ENCODE measurements at regions not wholly inside any gene's neighbourhood (a gene's known extent, or its start where the extent isn't known, plus 50 kb on each side); places are given as distances from the start of the nearest gene placed in this dataset.
A peak's percentile ranks its signal among the peaks of the same experiment; 100 is the strongest.
"Not testable (repeated sequence)": the region's sequence is repeated elsewhere in the genome, so short reads cannot be mapped to it uniquely, and the experiment has no call there.

DNA sequence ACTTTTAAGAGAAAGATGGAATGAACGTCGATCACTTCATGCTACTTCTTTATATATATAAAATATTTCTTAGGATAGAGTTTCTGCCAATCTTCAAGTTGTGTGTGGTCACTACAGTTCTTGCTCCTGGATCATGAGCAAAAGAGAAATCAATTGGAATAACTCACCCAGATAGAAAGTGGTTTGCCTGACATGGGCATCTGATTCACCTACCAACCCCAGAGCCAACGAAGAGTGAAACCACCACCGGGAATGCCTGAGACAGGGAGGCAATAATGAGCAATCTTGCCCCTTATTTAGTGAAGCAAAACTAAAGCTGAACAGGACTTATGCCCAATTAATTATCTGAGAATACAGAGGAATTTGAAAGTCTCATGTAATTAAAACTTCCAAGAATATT is 250.2 kb upstream of the REG3G start:
- H3K4me1 Mint-ChIP-seq = no peaks in the 10 kb centered on the region
- no peak overlapping the region for H3K4me3 Mint-ChIP-seq
- DNase-seq (no peak), ATAC-seq (no peak)
- no peaks in the 10 kb centered on the region for H3K27me3 Mint-ChIP-seq
- H3K27ac Mint-ChIP-seq = no peak overlapping the region
- peaks cover 10 to 24% of the 10 kb centered on the region in 2 donors for H3K9me3 Mint-ChIP-seq

GRCh38 chr2:78778756-78779510 is 246.6 kb upstream of the REG3G start:
- Mint-ChIP-seq H3K4me3 (no peak overlapping the region), H3K27me3 (no peaks in the 10 kb centered on the region), H3K27ac (no peak overlapping the region), H3K4me1 (no peaks in the 10 kb centered on the region), H3K9me3 (peaks cover 19% of the 10 kb centered on the region in 2 donors)
- DNase-seq (no peak), ATAC-seq (peak; percentile 60)

DNA sequence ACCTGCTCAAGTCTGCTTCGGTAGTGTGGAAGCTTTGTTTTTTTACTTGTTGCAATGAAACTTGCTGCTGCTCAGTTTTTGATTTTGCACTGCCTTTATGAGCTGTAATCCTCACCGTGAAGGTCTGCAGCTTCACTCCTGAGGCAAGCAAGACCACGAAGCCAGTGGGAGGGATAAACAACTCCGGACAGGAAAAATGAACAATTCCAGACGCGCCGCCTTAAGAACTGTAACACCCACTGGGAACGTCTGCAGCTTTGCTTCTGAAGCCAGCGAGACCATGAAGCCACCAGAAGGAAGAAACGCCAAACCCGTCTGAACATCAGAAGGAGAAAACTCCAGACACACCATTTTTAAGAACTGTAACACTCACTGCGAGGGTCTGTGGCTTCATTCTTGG is 245.7 kb upstream of the REG3G start:
- no peak overlapping the region for H3K4me3 Mint-ChIP-seq
- H3K27ac Mint-ChIP-seq = no peak overlapping the region
- H3K27me3 Mint-ChIP-seq = no peaks in the 10 kb centered on the region
- H3K4me1 Mint-ChIP-seq = no peaks in the 10 kb centered on the region
- DNase-seq = no peak
- ATAC-seq = no peak
- H3K9me3 Mint-ChIP-seq = peaks cover 19% of the 10 kb centered on the region in 2 donors

DNA sequence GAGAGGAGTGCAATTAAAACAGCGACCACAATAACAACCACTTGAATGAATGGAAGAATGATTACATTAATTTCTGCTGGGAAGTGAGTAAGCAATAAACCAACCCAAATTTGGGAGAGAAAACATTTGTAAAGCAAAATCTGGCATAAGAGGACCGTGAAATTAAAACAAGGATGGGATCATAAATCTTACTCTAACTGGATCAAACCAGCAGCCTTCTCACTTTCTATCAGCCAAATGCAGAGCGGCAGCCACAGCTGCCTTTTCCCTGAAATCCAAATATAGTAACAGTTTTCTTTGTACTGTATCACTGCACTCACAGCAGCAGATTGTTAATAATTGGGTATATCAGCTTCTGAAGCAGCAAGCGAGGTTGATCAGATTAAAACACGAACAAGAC is 245.2 kb upstream of the REG3G start:
- no peaks in the 10 kb centered on the region for H3K27me3 Mint-ChIP-seq
- peaks cover 19% of the 10 kb centered on the region in 2 donors for H3K9me3 Mint-ChIP-seq

DNA sequence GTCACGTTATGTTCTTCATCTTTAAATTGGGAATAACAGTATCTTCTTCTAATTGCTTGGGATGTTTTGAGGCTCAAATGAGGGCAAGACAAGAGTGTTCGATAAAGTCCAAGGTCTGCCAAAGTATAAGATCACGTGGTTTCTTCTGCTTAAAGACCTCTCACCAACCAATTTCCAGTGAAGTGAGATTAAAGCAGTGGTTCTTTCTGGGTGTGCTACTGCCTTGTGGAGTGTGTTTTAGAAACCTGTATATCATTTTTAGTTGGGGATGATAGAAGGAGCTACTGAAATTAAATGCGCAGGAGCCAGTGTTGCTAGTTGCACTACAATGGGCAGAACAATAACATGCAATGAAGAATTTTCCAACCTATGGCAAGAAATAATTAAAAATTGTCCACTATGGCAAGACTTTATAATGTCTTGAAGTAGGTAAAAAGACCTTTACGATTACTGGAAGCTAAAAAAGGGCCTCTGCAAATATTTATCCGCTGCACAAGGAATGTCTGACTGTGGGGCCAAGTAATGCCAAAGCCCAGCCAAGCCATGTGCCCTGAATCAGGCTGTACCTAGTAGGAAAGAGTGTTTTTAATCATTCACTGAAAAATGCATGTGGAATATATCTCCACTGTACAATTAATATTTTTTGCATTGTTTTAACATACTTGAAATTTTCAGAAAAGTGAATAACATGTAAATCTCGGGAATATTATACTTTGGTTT is 244.5 kb upstream of the REG3G start:
- no peak for DNase-seq
- no peaks in the 10 kb centered on the region for H3K4me1 Mint-ChIP-seq
- no peaks in the 10 kb centered on the region for H3K27me3 Mint-ChIP-seq
- H3K27ac Mint-ChIP-seq = no peak overlapping the region
- H3K4me3 Mint-ChIP-seq = no peak overlapping the region
- ATAC-seq = no peak
- H3K9me3 Mint-ChIP-seq = peaks cover 18 to 19% of the 10 kb centered on the region in 2 donors

More for the DNA sequence above, 245.2 kb upstream of the REG3G start:
- no peak for DNase-seq
- no peak overlapping the region for H3K27ac Mint-ChIP-seq
- no peak overlapping the region for H3K4me3 Mint-ChIP-seq
- no peaks in the 10 kb centered on the region for H3K4me1 Mint-ChIP-seq
- ATAC-seq = no peak

- DNase-seq (no peak), ATAC-seq (no peak)
- H3K4me3 Mint-ChIP-seq = no peak overlapping the region
- H3K27me3 Mint-ChIP-seq = no peaks in the 10 kb centered on the region
- H3K4me1 Mint-ChIP-seq = no peaks in the 10 kb centered on the region
- H3K9me3 Mint-ChIP-seq = peaks cover 11 to 19% of the 10 kb centered on the region in 2 donors
- no peak overlapping the region for H3K27ac Mint-ChIP-seq
These were observed 243.3 kb upstream of the REG3G start for GRCh38 chr2:78782196-78782595.

GRCh38 chr2:78811955-78812610 is 213.4 kb upstream of the REG3G start:
- no peak overlapping the region for H3K4me3 Mint-ChIP-seq
- no peaks in the 10 kb centered on the region for H3K4me1 Mint-ChIP-seq
- no peak overlapping the region for H3K27ac Mint-ChIP-seq
- DNase-seq = no peak
- peaks cover 6 to 22% of the 10 kb centered on the region in 2 donors for H3K9me3 Mint-ChIP-seq
- no peaks in the 10 kb centered on the region for H3K27me3 Mint-ChIP-seq
- no peak for ATAC-seq

DNA sequence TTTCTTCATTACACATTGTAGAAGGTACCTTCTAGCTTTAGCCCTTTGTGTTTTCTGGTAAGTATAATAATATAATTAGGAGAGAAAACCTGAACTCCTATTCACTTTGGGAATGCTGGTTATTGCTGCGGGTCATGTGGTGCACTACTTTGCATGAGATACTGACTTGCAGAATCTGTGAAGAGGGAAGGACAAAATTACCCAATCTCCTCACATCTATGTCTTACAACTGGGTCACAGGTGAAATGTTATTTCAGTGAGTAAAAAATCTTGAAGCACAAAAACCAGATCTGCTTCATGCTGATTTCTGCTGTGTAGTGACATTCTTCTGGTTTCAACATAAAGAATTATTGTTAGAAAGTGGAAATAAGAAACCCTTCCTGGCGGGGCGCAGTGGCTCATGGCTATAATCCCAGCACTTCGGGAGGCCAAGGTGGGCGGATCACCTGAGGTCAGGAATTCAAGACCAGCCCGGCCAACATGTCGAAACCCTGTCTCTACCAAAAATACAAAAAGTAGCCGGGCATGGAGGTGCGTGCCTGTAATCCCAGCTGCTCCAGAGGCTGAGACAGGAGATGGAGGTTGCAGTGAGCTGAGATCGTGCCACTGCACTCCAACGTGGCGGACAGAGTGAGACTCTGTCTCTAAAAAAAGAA is 211.0 kb upstream of the REG3G start:
- ATAC-seq (no peak), DNase-seq (no peak)
- Mint-ChIP-seq H3K4me3 (no peak overlapping the region), H3K9me3 (peaks cover 0 to 15% of the 10 kb centered on the region in 2 donors), H3K4me1 (no peaks in the 10 kb centered on the region), H3K27me3 (no peaks in the 10 kb centered on the region), H3K27ac (no peak overlapping the region)

GRCh38 chr2:78817430-78817829 is 208.1 kb upstream of the REG3G start:
- Mint-ChIP-seq H3K27ac (no peak overlapping the region), H3K4me1 (no peaks in the 10 kb centered on the region), H3K4me3 (no peak overlapping the region), H3K27me3 (no peaks in the 10 kb centered on the region), H3K9me3 (peaks cover 0 to 10% of the 10 kb centered on the region in 2 donors)
- ATAC-seq (no peak), DNase-seq (no peak)

GRCh38 chr2:78832481-78832880 is 193.0 kb upstream of the REG3G start:
- Mint-ChIP-seq H3K9me3 (peaks cover 5 to 8% of the 10 kb centered on the region in 2 donors), H3K27me3 (no peaks in the 10 kb centered on the region), H3K4me1 (no peaks in the 10 kb centered on the region), H3K27ac (no peak overlapping the region), H3K4me3 (no peak overlapping the region)
- ATAC-seq = no peak
- DNase-seq = no peak

DNA sequence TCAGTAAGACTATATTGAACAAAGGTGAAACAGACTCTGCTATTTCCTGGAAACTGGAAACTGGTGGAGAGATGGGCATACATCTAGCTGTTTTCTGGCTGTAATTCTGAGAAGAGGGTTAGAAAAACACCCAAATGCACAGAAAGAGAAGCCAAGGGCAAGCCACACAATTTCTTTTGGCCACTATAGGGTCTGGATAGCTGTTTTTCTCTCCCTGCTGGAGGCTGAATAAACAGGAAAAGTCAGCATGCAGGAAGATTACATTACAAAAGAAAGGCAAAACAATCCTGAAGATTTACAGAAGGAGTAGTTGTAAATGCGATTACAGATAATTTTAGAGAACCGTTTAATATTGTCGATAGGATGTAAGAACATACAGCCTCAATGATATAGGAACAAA is 186.2 kb upstream of the REG3G start:
- ATAC-seq (no peak), DNase-seq (no peak)
- no peaks in the 10 kb centered on the region for H3K27me3 Mint-ChIP-seq
- no peak overlapping the region for H3K27ac Mint-ChIP-seq
- peaks cover 5 to 16% of the 10 kb centered on the region in 2 donors for H3K9me3 Mint-ChIP-seq
- no peak overlapping the region for H3K4me3 Mint-ChIP-seq
- H3K4me1 Mint-ChIP-seq = no peaks in the 10 kb centered on the region

GRCh38 chr2:78840311-78840710 is 185.2 kb upstream of the REG3G start:
- not testable (repeated sequence) for H3K4me3 Mint-ChIP-seq, ATAC-seq, H3K27ac Mint-ChIP-seq, H3K27me3 Mint-ChIP-seq, H3K4me1 Mint-ChIP-seq, DNase-seq
- H3K9me3 Mint-ChIP-seq = peaks cover 5 to 16% of the 10 kb centered on the region in 2 donors

DNA sequence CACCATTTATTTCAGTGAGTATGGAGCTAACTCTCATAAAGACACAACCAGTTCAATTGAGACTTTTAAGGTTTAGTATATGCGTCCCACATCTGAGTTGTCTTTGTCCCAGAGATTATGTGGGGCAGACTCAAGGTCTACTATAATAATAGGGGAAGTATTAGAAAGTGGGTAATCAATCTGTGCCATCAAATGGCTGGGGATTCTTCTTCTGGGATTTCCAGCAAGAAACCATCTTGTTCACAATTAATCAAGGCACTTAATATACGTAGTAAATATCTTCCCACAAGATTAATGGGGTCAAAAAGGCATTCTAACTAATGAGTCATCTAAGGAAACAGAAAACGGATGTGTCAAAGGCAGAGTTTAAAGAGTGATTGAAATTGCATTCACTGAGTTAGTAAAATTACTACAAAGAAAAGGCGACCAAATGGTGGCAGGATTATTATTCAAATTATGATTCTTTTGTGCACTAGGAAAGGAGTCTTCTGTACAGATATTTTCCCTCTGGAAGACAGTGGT is 179.8 kb upstream of the REG3G start:
- no peak overlapping the region for H3K4me3 Mint-ChIP-seq
- H3K27ac Mint-ChIP-seq = no peak overlapping the region
- peaks cover 0 to 8% of the 10 kb centered on the region in 2 donors for H3K9me3 Mint-ChIP-seq
- no peak for DNase-seq
- no peaks in the 10 kb centered on the region for H3K27me3 Mint-ChIP-seq
- H3K4me1 Mint-ChIP-seq = no peaks in the 10 kb centered on the region
- ATAC-seq = no peak

- Mint-ChIP-seq H3K9me3 (peaks cover 6 to 12% of the 10 kb centered on the region in 2 donors), H3K27me3 (no peaks in the 10 kb centered on the region), H3K27ac (peak overlapping the region in 1 of 2 donors; percentile 77), H3K4me3 (no peak overlapping the region), H3K4me1 (no peaks in the 10 kb centered on the region)
- ATAC-seq = no peak
- no peak for DNase-seq
These were observed 164.0 kb upstream of the REG3G start for GRCh38 chr2:78861546-78861945.

DNA sequence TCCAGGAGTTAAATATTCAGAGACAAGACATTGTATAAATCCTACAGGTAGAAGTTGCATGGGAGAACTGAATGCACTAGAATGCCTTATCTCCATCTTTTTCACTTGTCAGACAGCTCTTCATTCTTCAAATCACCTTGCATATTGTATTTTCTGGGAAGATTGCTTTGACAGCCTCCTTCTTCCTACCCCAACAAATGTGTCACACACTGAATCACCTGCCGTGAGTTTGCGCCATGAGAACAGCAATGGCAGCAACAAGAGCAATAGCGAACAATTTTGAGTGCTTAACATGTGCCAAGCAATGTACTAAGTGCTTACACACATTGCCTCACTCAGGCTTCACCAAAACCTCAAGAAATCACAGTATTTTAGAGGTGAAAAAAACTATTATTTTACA is 161.3 kb upstream of the REG3G start:
- peaks cover 13% of the 10 kb centered on the region in 2 donors for H3K9me3 Mint-ChIP-seq
- ATAC-seq (no peak), DNase-seq (no peak)
- H3K4me3 Mint-ChIP-seq = no peak overlapping the region
- H3K27me3 Mint-ChIP-seq = no peaks in the 10 kb centered on the region
- H3K4me1 Mint-ChIP-seq = no peaks in the 10 kb centered on the region
- H3K27ac Mint-ChIP-seq = no peak overlapping the region
